SK-N-SH (cell line): ENCODE measurements at regions not wholly inside any gene's neighbourhood (a gene's known extent, or its start where the extent isn't known, plus 50 kb on each side); places are given as distances from the start of the nearest gene placed in this dataset.

ENCODE experiments used
- CTCF ChIA-PET: fragments of 300-600, 350-600 bp; formaldehyde crosslinking; extraction: SDS; loops from one replicate; lab custom pipeline; 2021; lab: Yijun Ruan, JAX
- POLR2A ChIA-PET: fragments of 350-600 bp; sonication (Branson Sonifier 250); formaldehyde crosslinking; extraction: SDS; loops from one replicate; lab custom pipeline; 2020; ENCODE audit warnings: antibody characterized with exemption, inconsistent platforms; lab: Yijun Ruan, JAX
- DNase-seq: peaks from one replicate; pipeline ENCODE4 v3.0.0; 2012
- H2AFZ ChIP-seq: fragments of 200-600 bp; sonication (generic); 2 replicates; pipeline ENCODE4 v1.8.1; 2016; ENCODE audit warnings: antibody characterized with exemption, mild to moderate bottlenecking, low read depth
- H3F3A ChIP-seq: fragments of 200-600 bp; sonication (generic); replicated peaks from 2 replicates; pipeline ENCODE3; 2016; ENCODE audit warnings: antibody characterized with exemption, mild to moderate bottlenecking; ENCODE audit not compliant: insufficient read depth
- H3K27ac ChIP-seq, 2 experiments: fragments of 200-500 bp in 1 of 2; fragments of 200-600 bp in 1 of 2; sonication (Bioruptor generic) in 1 of 2; sonication (generic), shearing (Covaris generic) in 1 of 2; 2 replicates each; pipeline versions ENCODE4 v1.5.1 to v1.6.1; 2014 to 2016; ENCODE audit warnings: low read depth in 2 of 2, inconsistent platforms in 1 of 2, low read length in 1 of 2, mild to moderate bottlenecking in 1 of 2, mixed read lengths in 1 of 2
- H3K27me3 ChIP-seq: fragments of 200-600 bp; sonication (generic), shearing (Covaris generic); 2 replicates; pipeline ENCODE4 v1.6.1; 2016; ENCODE audit warnings: mixed run types; ENCODE audit not compliant: insufficient read depth
- H3K36me3 ChIP-seq, 2 experiments: fragments of 200-500 bp in 1 of 2; fragments of 200-600 bp in 1 of 2; sonication (Bioruptor generic) in 1 of 2; sonication (generic) in 1 of 2; replicated peaks in 1 of 2; 2 replicates each; pipeline versions ENCODE3 to v1.5.1; 2014 to 2016; ENCODE audit warnings: low read length in 1 of 2, mild to moderate bottlenecking in 1 of 2; ENCODE audit not compliant: insufficient read depth in 2 of 2, control insufficient read depth in 1 of 2
- H3K4me1 ChIP-seq, 2 experiments: fragments of 200-500 bp in 1 of 2; fragments of 200-600 bp in 1 of 2; sonication (Bioruptor generic) in 1 of 2; sonication (generic), shearing (Covaris generic) in 1 of 2; 2 replicates each; pipeline versions ENCODE4 v1.5.1 to v1.6.1; 2014 to 2016; ENCODE audit warnings: low read depth in 1 of 2, low read length in 1 of 2, mixed run types in 1 of 2; ENCODE audit not compliant: insufficient read depth in 2 of 2, control insufficient read depth in 1 of 2
- H3K4me2 ChIP-seq: fragments of 200-600 bp; sonication (generic), shearing (Covaris generic); 2 replicates; pipeline ENCODE4 v1.6.1; 2017; ENCODE audit warnings: mixed run types
- H3K4me3 ChIP-seq, 2 experiments: fragments of 200-500 bp in 1 of 2; fragments of 200-600 bp in 1 of 2; sonication (Bioruptor generic) in 1 of 2; sonication (generic), shearing (Covaris generic) in 1 of 2; 2 replicates each; pipeline versions ENCODE4 v1.5.1 to v1.8.1; 2014 to 2016; ENCODE audit warnings: low read depth in 2 of 2, inconsistent platforms in 1 of 2, low read length in 1 of 2, mild to moderate bottlenecking in 1 of 2, mixed read lengths in 1 of 2, moderate library complexity in 1 of 2
- H3K79me2 ChIP-seq: fragments of 200-600 bp; sonication (generic); 2 replicates; pipeline ENCODE4 v1.8.1; 2017; ENCODE audit warnings: mild to moderate bottlenecking; ENCODE audit not compliant: insufficient read depth
- H3K9ac ChIP-seq: fragments of 200-600 bp; sonication (generic); 2 replicates; pipeline ENCODE4 v1.6.1; 2017; ENCODE audit warnings: mixed run types
- H3K9me2 ChIP-seq: fragments of 200-600 bp; sonication (generic); 2 replicates; pipeline ENCODE4 v1.6.1; 2017; ENCODE audit warnings: mixed run types
- H3K9me3 ChIP-seq: fragments of 200-600 bp; sonication (generic); 2 replicates; pipeline ENCODE4 v1.6.1; 2017; ENCODE audit warnings: mixed run types, mild to moderate bottlenecking, moderate library complexity
- H4K20me1 ChIP-seq: fragments of 200-600 bp; sonication (generic); 2 replicates; pipeline ENCODE4 v1.6.1; 2017; ENCODE audit warnings: mild to moderate bottlenecking, mixed run types; ENCODE audit not compliant: insufficient read depth
- CHD2 ChIP-seq: fragments of 150-350 bp; IDR thresholded peaks from 2 replicates; pipeline ENCODE4 v1.6.1; 2018; ENCODE audit warnings: low read length; ENCODE audit not compliant: partially characterized antibody
- CTCF ChIP-seq: fragments of 200-600 bp; sonication (generic); IDR thresholded peaks from 2 replicates; pipeline ENCODE4 v1.6.1; 2017; ENCODE audit warnings: antibody characterized with exemption, mild to moderate bottlenecking, moderate library complexity
- EZH2phosphoT487 ChIP-seq: fragments of 200-600 bp; sonication (generic); IDR thresholded peaks from 2 replicates; pipeline ENCODE4 v1.6.1; 2017; ENCODE audit warnings: low read depth, mixed run types, mild to moderate bottlenecking, antibody characterized with exemption, moderate library complexity, borderline replicate concordance
- FOSL2 ChIP-seq: IDR thresholded peaks from 2 replicates; pipeline ENCODE4 v1.4.0; 2012; ENCODE audit warnings: low read depth, mild to moderate bottlenecking, moderate library complexity, borderline replicate concordance
- FOXM1 ChIP-seq: IDR thresholded peaks from 2 replicates; pipeline ENCODE4 v1.4.0; 2012; ENCODE audit warnings: low read depth, mild to moderate bottlenecking
- IRF3 ChIP-seq: fragments of 150-350 bp; IDR thresholded peaks from 2 replicates; pipeline ENCODE4 v1.6.1; 2016; ENCODE audit warnings: mild to moderate bottlenecking, low read depth, low read length
- JUND ChIP-seq: IDR thresholded peaks from 2 replicates; pipeline ENCODE4 v1.4.0; 2012
- NRF1 ChIP-seq: IDR thresholded peaks from 2 replicates; pipeline ENCODE4 v1.6.1; 2012; ENCODE audit warnings: low read depth, mild to moderate bottlenecking, low read length
- POLR2AphosphoS5 ChIP-seq: IDR thresholded peaks from 2 replicates; pipeline ENCODE4 v1.6.1; 2012; ENCODE audit warnings: low read depth, low read length
- RAD21 ChIP-seq: IDR thresholded peaks from 2 replicates; pipeline ENCODE4 v1.6.1; 2012; ENCODE audit warnings: mild to moderate bottlenecking, low read length
- RCOR1 ChIP-seq: fragments of 150-350 bp; IDR thresholded peaks from 2 replicates; pipeline ENCODE4 v1.6.1; 2017; ENCODE audit warnings: antibody characterized with exemption, low read length
- REST ChIP-seq: IDR thresholded peaks from 2 replicates; pipeline ENCODE4 v1.6.1; 2012; ENCODE audit warnings: mild to moderate bottlenecking, low read depth, low read length, moderate library complexity
- RXRA ChIP-seq: IDR thresholded peaks from 2 replicates; pipeline ENCODE4 v1.4.0; 2012; ENCODE audit warnings: low read depth, mild to moderate bottlenecking, borderline replicate concordance
- SIN3A ChIP-seq: IDR thresholded peaks from 2 replicates; pipeline ENCODE4 v1.6.1; 2012; ENCODE audit warnings: low read depth, mild to moderate bottlenecking, low read length, moderate library complexity, borderline replicate concordance
- TAF1 ChIP-seq: IDR thresholded peaks from 2 replicates; pipeline ENCODE4 v1.6.1; 2012; ENCODE audit warnings: low read depth, mild to moderate bottlenecking, low read length, moderate library complexity, borderline replicate concordance
- USF1 ChIP-seq: IDR thresholded peaks from 2 replicates; pipeline ENCODE4 v1.4.0; 2012; ENCODE audit warnings: low read depth, borderline replicate concordance
- ZBTB33 ChIP-seq: IDR thresholded peaks from 2 replicates; pipeline ENCODE4 v1.4.0; 2012; ENCODE audit warnings: low read depth, borderline replicate concordance
- WGBS: methylation state at CpG from one replicate; pipeline ENCODE4 v1.1.6; 2017; ENCODE audit warnings: low lambda C conversion rate; 5-methylcytosine and 5-hydroxymethylcytosine counted together

- no peak overlapping the region for H3K4me3 ChIP-seq
- H3K79me2 ChIP-seq = no peaks in the 10 kb centered on the region
- H3K9me3 ChIP-seq = no peaks in the 10 kb centered on the region
- DNase-seq = no peak
- H3F3A ChIP-seq = no peaks in the 10 kb centered on the region
- POLR2A ChIA-PET = no interaction called here
- peaks cover 0 to 21% of the 10 kb centered on the region in 2 experiments; a peak in 1 of 4 replicates for H3K4me1 ChIP-seq
- TF ChIP-seq JUND (no peak), EZH2phosphoT487 (no peak), REST (no peak), RCOR1 (no peak), RXRA (no peak)
- no peaks in the 10 kb centered on the region for H3K36me3 ChIP-seq
- 62% methylated on average over 9 of the region's 9 CpGs for WGBS
- H3K9me2 ChIP-seq = no peaks in the 10 kb centered on the region
- no peak overlapping the region for H3K9ac ChIP-seq
- H3K27me3 ChIP-seq = no peaks in the 10 kb centered on the region
- H3K27ac ChIP-seq = no peak overlapping the region
- no peaks in the 10 kb centered on the region for H4K20me1 ChIP-seq
- H2AFZ ChIP-seq = no peak overlapping the region
- H3K4me2 ChIP-seq = no peak overlapping the region
- CTCF ChIA-PET = no interaction called here
Observed at GRCh38 chr22:23453277-23453676, 126.8 kb downstream of the IGLL1 start.

GRCh38 chr22:23452231-23453010 is 127.7 kb downstream of the IGLL1 start:
- ChIA-PET POLR2A (no interaction called here), CTCF (no interaction called here)
- no peaks in the 10 kb centered on the region for H3K79me2 ChIP-seq
- no peak overlapping the region for H3K27ac ChIP-seq
- 65% methylated on average over 11 of the region's 23 CpGs for WGBS
- H3F3A ChIP-seq = no peaks in the 10 kb centered on the region
- DNase-seq = no peak
- no peak overlapping the region for H3K4me2 ChIP-seq
- H2AFZ ChIP-seq = no peak overlapping the region
- H4K20me1 ChIP-seq = no peaks in the 10 kb centered on the region
- H3K36me3 ChIP-seq = no peaks in the 10 kb centered on the region
- H3K4me1 ChIP-seq = peaks cover 0 to 13% of the 10 kb centered on the region in 2 experiments; a peak in 1 of 4 replicates
- no peak overlapping the region for H3K4me3 ChIP-seq
- no peak overlapping the region for H3K9ac ChIP-seq
- H3K27me3 ChIP-seq = no peaks in the 10 kb centered on the region
- H3K9me3 ChIP-seq = no peaks in the 10 kb centered on the region
- H3K9me2 ChIP-seq = no peaks in the 10 kb centered on the region
- TF ChIP-seq JUND = no peak
- TF ChIP-seq NRF1 = no peak
- no peak for TF ChIP-seq USF1
- no peak for TF ChIP-seq SIN3A
- TF ChIP-seq FOXM1 = no peak
- no peak for TF ChIP-seq POLR2AphosphoS5
- TF ChIP-seq CTCF = no peak
- TF ChIP-seq CHD2 = no peak
- TF ChIP-seq RAD21 = no peak
- no peak for TF ChIP-seq ZBTB33
- TF ChIP-seq IRF3 = no peak
- no peak for TF ChIP-seq FOSL2
- TF ChIP-seq EZH2phosphoT487 = no peak
- TF ChIP-seq TAF1 = no peak
- no peak for TF ChIP-seq RXRA
